ENCODE measurements at regions not wholly inside any gene's neighbourhood (a gene's known extent, or its start where the extent isn't known, plus 50 kb on each side); places are given as distances from the start of the nearest gene placed in this dataset.
A peak's percentile ranks its signal among the peaks of the same experiment; 100 is the strongest.

DNA sequence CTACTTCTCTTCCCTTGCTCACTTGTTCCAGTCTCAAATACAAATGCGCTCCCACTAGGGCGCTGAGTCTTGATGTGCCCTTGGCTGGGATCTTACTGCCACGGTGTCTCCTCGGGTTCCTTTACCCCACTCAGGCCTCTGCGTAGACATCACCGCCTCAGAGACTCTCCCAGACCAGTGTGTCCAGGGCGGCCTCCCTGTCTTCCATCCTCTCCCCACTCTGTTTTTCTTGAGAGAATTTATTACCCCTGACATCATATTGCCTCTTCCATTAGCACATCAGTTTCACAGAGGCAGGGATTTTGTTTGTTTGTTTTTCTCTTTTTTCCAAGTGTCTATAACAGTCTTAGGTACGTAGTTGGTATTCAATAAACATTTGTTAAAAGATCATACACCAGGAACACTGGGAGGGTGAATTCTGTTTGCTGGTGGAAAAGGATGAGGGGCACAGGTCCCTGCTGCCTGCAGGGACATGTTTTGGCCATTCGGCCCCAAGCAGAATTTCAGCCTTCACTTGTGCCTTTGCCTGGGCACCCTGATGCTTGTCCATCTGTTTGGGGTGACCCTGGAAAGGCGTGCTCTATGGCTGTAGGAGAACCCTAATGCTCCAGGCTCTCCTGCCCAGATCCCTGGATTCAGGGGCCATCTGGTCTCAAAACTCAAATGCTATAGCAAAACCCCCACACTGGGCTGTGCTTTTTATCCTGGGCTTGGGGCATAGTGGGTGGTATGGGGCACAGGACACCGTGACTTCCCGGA, 55.0 kb downstream of the RPL37A start:
- TF ChIP-seq, protein P1, sequence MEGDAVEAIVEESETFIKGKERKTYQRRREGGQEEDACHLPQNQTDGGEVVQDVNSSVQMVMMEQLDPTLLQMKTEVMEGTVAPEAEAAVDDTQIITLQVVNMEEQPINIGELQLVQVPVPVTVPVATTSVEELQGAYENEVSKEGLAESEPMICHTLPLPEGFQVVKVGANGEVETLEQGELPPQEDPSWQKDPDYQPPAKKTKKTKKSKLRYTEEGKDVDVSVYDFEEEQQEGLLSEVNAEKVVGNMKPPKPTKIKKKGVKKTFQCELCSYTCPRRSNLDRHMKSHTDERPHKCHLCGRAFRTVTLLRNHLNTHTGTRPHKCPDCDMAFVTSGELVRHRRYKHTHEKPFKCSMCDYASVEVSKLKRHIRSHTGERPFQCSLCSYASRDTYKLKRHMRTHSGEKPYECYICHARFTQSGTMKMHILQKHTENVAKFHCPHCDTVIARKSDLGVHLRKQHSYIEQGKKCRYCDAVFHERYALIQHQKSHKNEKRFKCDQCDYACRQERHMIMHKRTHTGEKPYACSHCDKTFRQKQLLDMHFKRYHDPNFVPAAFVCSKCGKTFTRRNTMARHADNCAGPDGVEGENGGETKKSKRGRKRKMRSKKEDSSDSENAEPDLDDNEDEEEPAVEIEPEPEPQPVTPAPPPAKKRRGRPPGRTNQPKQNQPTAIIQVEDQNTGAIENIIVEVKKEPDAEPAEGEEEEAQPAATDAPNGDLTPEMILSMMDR (IDR thresholded peaks at IDR 0.05; ENCODE audit: unreplicated experiment in 3 of 3), result no peak
- no peaks in the 10 kb centered on the region for H3K36me3 Mint-ChIP-seq (ENCODE audit: low read depth)

DNA sequence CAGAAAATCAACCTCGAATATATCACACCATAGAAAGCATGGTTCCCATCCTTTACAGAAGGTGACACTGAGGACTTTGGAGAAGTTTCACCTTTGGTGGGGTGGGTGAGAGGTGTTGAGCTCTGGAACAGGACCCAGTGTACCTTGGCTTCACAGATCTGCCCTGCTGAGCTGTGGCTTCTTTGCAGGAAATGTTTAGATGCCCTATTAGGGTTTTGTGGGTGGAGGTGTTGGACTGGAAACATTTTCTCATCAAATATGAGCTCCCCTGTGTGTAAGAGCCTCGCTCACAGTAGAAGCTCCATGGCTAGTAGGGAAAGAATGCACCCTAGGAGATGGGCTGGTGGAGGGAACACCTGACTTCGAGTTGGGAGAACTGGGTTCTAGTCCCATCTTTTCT, 55.6 kb downstream of the RPL37A start:
- Mint-ChIP-seq H3K4me3 (no peak overlapping the region), H3K27me3 (ENCODE audit: low read depth) (no peaks in the 10 kb centered on the region), H3K9me3 (no peaks in the 10 kb centered on the region), H3K36me3 (ENCODE audit: low read depth) (no peaks in the 10 kb centered on the region), H3K27ac (peak overlapping the region in 1 of 3 experiments; percentile 77), H3K4me1 (peaks cover 70% of the 10 kb centered on the region)
- TF ChIP-seq, protein P1 (IDR thresholded peaks at IDR 0.05; ENCODE audit: unreplicated experiment in 3 of 3), result no peak

More for the DNA sequence above, 55.0 kb downstream of the RPL37A start:
- H3K4me3 Mint-ChIP-seq, result no peak overlapping the region
- H3K27ac Mint-ChIP-seq, result peak overlapping the region; percentile 23 to 90 (median 77)
- H3K27me3 Mint-ChIP-seq (ENCODE audit: low read depth), result no peaks in the 10 kb centered on the region
- H3K9me3 Mint-ChIP-seq, result no peaks in the 10 kb centered on the region
- H3K4me1 Mint-ChIP-seq, result peaks cover 64% of the 10 kb centered on the region

DNA sequence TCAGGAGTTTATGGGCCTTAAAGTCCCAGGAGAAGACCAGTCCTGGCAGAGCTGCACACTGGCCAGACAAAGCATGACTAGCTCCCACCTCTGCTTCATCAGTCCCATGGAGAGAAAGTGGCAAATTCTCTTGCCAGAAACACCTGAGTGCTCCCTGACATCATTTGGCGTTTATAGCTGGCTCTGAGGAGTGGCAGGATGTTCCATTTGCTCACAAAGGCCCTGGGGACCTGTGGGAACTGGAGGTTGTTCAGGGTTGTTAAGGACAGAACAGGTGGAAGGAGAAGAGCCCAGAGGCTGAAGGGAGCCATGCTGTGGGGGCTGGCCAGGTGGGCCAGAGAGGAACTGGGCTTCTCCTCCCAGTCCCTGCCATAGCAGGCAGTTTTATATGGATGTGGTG, 56.1 kb downstream of the RPL37A start:
- TF ChIP-seq, protein P1 (IDR thresholded peaks at IDR 0.05; ENCODE audit: unreplicated experiment in 3 of 3), result no peak
- Mint-ChIP-seq H3K27ac (peak overlapping the region in 1 of 3 experiments; percentile 44), H3K4me1 (peaks cover 71% of the 10 kb centered on the region), H3K36me3 (ENCODE audit: low read depth) (no peaks in the 10 kb centered on the region), H3K27me3 (ENCODE audit: low read depth) (no peaks in the 10 kb centered on the region), H3K9me3 (no peaks in the 10 kb centered on the region), H3K4me3 (no peak overlapping the region)

DNA sequence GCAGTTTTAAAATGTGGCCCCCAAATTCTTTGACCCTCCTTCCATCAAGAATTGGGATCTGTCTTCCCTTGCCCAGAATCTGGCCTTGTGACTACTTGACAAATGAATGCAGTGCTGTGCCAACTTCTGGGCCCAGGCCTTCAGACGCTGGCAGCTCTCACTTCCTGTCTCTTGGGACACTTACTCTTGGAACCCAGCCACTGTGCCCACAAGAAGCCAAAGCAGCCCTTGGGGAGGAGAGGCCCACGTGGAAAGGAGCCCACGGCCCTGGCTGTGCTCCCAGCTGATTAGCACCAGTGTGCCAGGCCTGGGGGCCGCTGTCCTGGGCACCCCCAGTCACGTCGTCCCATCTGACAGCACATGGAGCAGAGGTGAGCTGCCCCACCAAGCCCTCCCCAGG, 56.6 kb downstream of the RPL37A start:
- Mint-ChIP-seq H3K27me3 (ENCODE audit: low read depth) (no peaks in the 10 kb centered on the region), H3K9me3 (no peaks in the 10 kb centered on the region), H3K4me3 (no peak overlapping the region), H3K36me3 (ENCODE audit: low read depth) (no peaks in the 10 kb centered on the region), H3K27ac (peak overlapping the region in 2 of 3 experiments; percentile 44 to 67), H3K4me1 (peaks cover 69% of the 10 kb centered on the region)
- TF ChIP-seq, protein P1 (IDR thresholded peaks at IDR 0.05; ENCODE audit: unreplicated experiment in 3 of 3), result no peak

DNA sequence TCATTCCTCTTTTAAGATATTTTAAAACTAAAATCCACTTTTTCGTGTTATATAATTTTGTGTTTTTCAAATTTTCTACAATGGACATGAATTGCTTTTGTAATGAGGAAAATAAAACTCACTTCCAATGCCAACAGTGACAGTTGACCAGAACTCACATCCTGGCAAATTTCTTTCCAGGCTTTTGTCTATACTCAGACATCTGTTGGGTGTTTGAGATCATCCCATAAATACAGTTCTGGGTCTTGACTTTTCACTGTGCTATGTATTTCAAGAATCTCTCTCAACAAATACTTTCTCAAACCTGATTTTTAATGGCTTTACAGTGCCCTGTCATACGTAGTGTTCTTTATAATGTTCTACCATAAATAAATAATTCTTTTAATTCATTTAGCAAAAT, 57.6 kb downstream of the RPL37A start:
- Mint-ChIP-seq H3K9me3 (no peaks in the 10 kb centered on the region), H3K4me1 (peaks cover 69% of the 10 kb centered on the region), H3K36me3 (ENCODE audit: low read depth) (no peaks in the 10 kb centered on the region), H3K27ac (peak overlapping the region in 1 of 3 experiments; percentile 44), H3K4me3 (no peak overlapping the region), H3K27me3 (ENCODE audit: low read depth) (no peaks in the 10 kb centered on the region)
- TF ChIP-seq, protein P1 (IDR thresholded peaks at IDR 0.05; ENCODE audit: unreplicated experiment in 3 of 3), result no peak

DNA sequence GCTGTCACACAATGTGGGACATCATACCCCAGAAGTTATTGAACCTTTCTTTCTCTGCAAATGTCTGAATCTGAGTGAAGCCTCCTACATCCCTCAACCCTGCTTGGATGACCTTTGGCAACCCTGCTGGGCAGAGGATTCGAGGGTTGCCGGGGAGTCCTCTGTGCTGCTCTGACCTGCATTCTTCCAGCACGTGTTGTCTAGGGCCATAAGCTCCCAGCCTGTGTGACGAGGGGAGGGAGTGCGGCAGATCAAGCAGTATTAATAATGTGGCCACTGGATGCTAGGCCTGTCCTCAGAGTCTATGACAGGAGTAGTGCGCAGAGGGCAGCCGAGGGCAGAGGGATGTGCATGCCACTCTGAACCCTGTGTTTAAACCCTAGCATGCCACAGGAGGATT, 58.8 kb downstream of the RPL37A start:
- no peaks in the 10 kb centered on the region for H3K9me3 Mint-ChIP-seq
- H3K4me3 Mint-ChIP-seq, result no peak overlapping the region
- H3K36me3 Mint-ChIP-seq (ENCODE audit: low read depth), result no peaks in the 10 kb centered on the region
- TF ChIP-seq, protein P1 (IDR thresholded peaks at IDR 0.05; ENCODE audit: unreplicated experiment in 3 of 3), result no peak
- peak overlapping the region in 2 of 3 experiments; percentile 74 to 91 for H3K27ac Mint-ChIP-seq
- H3K27me3 Mint-ChIP-seq (ENCODE audit: low read depth), result no peaks in the 10 kb centered on the region
- peaks cover 67% of the 10 kb centered on the region for H3K4me1 Mint-ChIP-seq
